ENCODE measurements at regions not wholly inside any gene's neighbourhood (a gene's known extent, or its start where the extent isn't known, plus 50 kb on each side); places are given as distances from the start of the nearest gene placed in this dataset.

GRCh38 chr2:9077691-9078090 lies 74.2 kb upstream of the MBOAT2 start:
- no peak for DNase-seq

GRCh38 chr2:9076755-9077154 lies 73.3 kb upstream of the MBOAT2 start:
- DNase-seq = no peak

GRCh38 chr2:9076210-9076609 lies 72.7 kb upstream of the MBOAT2 start:
- DNase-seq = no peak

GRCh38 chr2:9074930-9075329 lies 71.4 kb upstream of the MBOAT2 start:
- DNase-seq = no peak

- no peak for DNase-seq
Observed at GRCh38 chr2:9071584-9072124, 68.2 kb upstream of the MBOAT2 start.

GRCh38 chr2:9071032-9071431 lies 67.5 kb upstream of the MBOAT2 start:
- no peak for DNase-seq

GRCh38 chr2:9069543-9069942 lies 66.1 kb upstream of the MBOAT2 start:
- no peak for DNase-seq

GRCh38 chr2:9065901-9066300 lies 62.4 kb upstream of the MBOAT2 start:
- no peak for DNase-seq

GRCh38 chr2:9063023-9063606 lies 59.6 kb upstream of the MBOAT2 start:
- no peak for DNase-seq

GRCh38 chr2:9060819-9061218 lies 57.3 kb upstream of the MBOAT2 start:
- no peak for DNase-seq

GRCh38 chr2:9057939-9058761 lies 54.7 kb upstream of the MBOAT2 start:
- DNase-seq = no peak

- DNase-seq = no peak
Observed at GRCh38 chr2:9055471-9055870, 52.0 kb upstream of the MBOAT2 start.

- no peak for DNase-seq
Observed at GRCh38 chr2:9053534-9053931, 50.0 kb upstream of the MBOAT2 start.

Measured in activated effector memory CD4-positive, alpha-beta T cell treated with anti-CD3 and anti-CD28 coated beads, Interleukin-2, amount 50 U/mL, for 16 hours (primary cell).